IMR-90 (cell line): ENCODE measurements at regions not wholly inside any gene's neighbourhood (a gene's known extent, or its start where the extent isn't known, plus 50 kb on each side); places are given as distances from the start of the nearest gene placed in this dataset.

Experiments
- ATAC-seq: fragments of 200-7000 bp; cut with Tn5 transposase; 2 replicates; pipeline ENCODE4 v1.9.1; 2020; ENCODE audit warnings: low read depth, mild to moderate bottlenecking, moderate library complexity
- BruUV-seq: library from RNA; stranded (reverse); fragments of 400-500 nt; replicated peaks from 2 replicates; lab custom pipeline; 2021; lab: Mats Ljungman, UMichigan
- CTCF ChIA-PET: fragments of 300-600 bp; formaldehyde crosslinking; extraction: SDS; loops from one replicate; lab custom pipeline; 2021; ENCODE audit warnings: antibody characterized with exemption; lab: Yijun Ruan, JAX
- POLR2A ChIA-PET: fragments of 300-600 bp; sonication (Branson Sonifier 250); formaldehyde crosslinking; loops from one replicate; lab custom pipeline; 2022; ENCODE audit warnings: antibody characterized with exemption; ENCODE audit not compliant: unreplicated experiment; lab: Charles Lee
- DNase-seq: peaks from one replicate; pipeline ENCODE4 v3.0.0; 2013
- H2AFZ ChIP-seq: replicated peaks from 2 replicates; pipeline ENCODE3; 2013; ENCODE audit warnings: low read length, mild to moderate bottlenecking; ENCODE audit not compliant: poor library complexity
- H2AK5ac ChIP-seq: 2 replicates; pipeline ENCODE4 v1.6.1; 2013; ENCODE audit warnings: low read depth, low read length, inconsistent platforms
- H2AK9ac ChIP-seq: replicated peaks from 2 replicates; pipeline ENCODE3; 2013; ENCODE audit warnings: mild to moderate bottlenecking, low read depth, low read length, moderate library complexity; ENCODE audit not compliant: poor library complexity
- H2BK120ac ChIP-seq: 2 replicates; pipeline ENCODE4 v1.6.1; 2013; ENCODE audit warnings: low read depth, low read length, inconsistent platforms
- H2BK15ac ChIP-seq: 3 replicates; pipeline ENCODE4 v1.6.1; 2013; ENCODE audit warnings: low read depth, low read length, inconsistent platforms
- H2BK20ac ChIP-seq: 2 replicates; pipeline ENCODE4 v1.6.1; 2013; ENCODE audit warnings: low read depth, mild to moderate bottlenecking, inconsistent platforms, low read length, moderate library complexity
- H2BK5ac ChIP-seq: 2 replicates; pipeline ENCODE4 v1.6.1; 2013; ENCODE audit warnings: mild to moderate bottlenecking, low read depth, low read length, inconsistent platforms; ENCODE audit not compliant: poor library complexity, severe bottlenecking
- H3K14ac ChIP-seq: replicated peaks from 2 replicates; pipeline ENCODE4 v1.6.1; 2013; ENCODE audit warnings: low read depth, low read length, inconsistent platforms
- H3K18ac ChIP-seq: 2 replicates; pipeline ENCODE4 v1.6.1; 2013; ENCODE audit warnings: low read depth, low read length, control low read depth
- H3K23ac ChIP-seq: 2 replicates; pipeline ENCODE4 v1.6.1; 2013; ENCODE audit warnings: low read depth, low read length, inconsistent platforms
- H3K27ac ChIP-seq: 2 replicates; pipeline ENCODE4 v1.5.1; 2013; ENCODE audit warnings: mild to moderate bottlenecking, control low read depth, low read length; ENCODE audit not compliant: insufficient read depth
- H3K27me3 ChIP-seq: 2 replicates; pipeline ENCODE4 v1.6.1; 2013; ENCODE audit warnings: low read length; ENCODE audit not compliant: control insufficient read depth, insufficient read depth
- H3K36me3 ChIP-seq: 2 replicates; pipeline ENCODE4 v1.6.1; 2013; ENCODE audit warnings: low read length, mixed read lengths; ENCODE audit not compliant: control insufficient read depth, insufficient read depth
- H3K4ac ChIP-seq: 2 replicates; pipeline ENCODE4 v1.6.1; 2013; ENCODE audit warnings: low read depth, low read length, inconsistent platforms
- H3K4me1 ChIP-seq: 2 replicates; pipeline ENCODE4 v1.6.1; 2013; ENCODE audit warnings: low read length, mixed read lengths; ENCODE audit not compliant: control insufficient read depth, insufficient read depth
- H3K4me2 ChIP-seq: 2 replicates; pipeline ENCODE4 v1.6.1; 2013; ENCODE audit warnings: low read depth, mild to moderate bottlenecking, control low read depth, low read length, moderate library complexity
- H3K4me3 ChIP-seq: 2 replicates; pipeline ENCODE4 v1.5.1; 2013; ENCODE audit warnings: low read depth, mild to moderate bottlenecking, control low read depth, low read length, moderate library complexity; ENCODE audit not compliant: insufficient read depth
- H3K56ac ChIP-seq: 2 replicates; pipeline ENCODE4 v1.6.1; 2013; ENCODE audit warnings: low read length, inconsistent platforms; ENCODE audit not compliant: insufficient read depth; ENCODE audit errors: extremely low read depth
- H3K79me1 ChIP-seq, 2 experiments: 2 replicates each; pipeline ENCODE4 v1.6.1; 2013; ENCODE audit warnings: low read length in 2 of 2, inconsistent platforms in 1 of 2, low read depth in 1 of 2
- H3K9ac ChIP-seq: 2 replicates; pipeline ENCODE4 v1.6.1; 2013; ENCODE audit warnings: low read depth, low read length, control low read depth
- H3K9me1 ChIP-seq: 2 replicates; pipeline ENCODE4 v1.6.1; 2013; ENCODE audit warnings: low read length, inconsistent platforms; ENCODE audit not compliant: insufficient read depth
- H3K9me3 ChIP-seq: 2 replicates; pipeline ENCODE4 v1.6.1; 2013; ENCODE audit warnings: low read length; ENCODE audit not compliant: control insufficient read depth, insufficient read depth
- H4K20me1 ChIP-seq: 2 replicates; pipeline ENCODE4 v1.6.1; 2013; ENCODE audit warnings: low read length, inconsistent platforms; ENCODE audit not compliant: insufficient read depth
- H4K5ac ChIP-seq: 2 replicates; pipeline ENCODE4 v1.6.1; 2013; ENCODE audit warnings: mild to moderate bottlenecking, low read depth, low read length, control low read depth
- H4K8ac ChIP-seq, 2 experiments: 2 replicates each; pipeline ENCODE4 v1.6.1; 2013; ENCODE audit warnings: low read depth in 2 of 2, low read length in 2 of 2, control low read depth in 1 of 2, inconsistent platforms in 1 of 2
- H4K91ac ChIP-seq: 2 replicates; pipeline ENCODE4 v1.6.1; 2013; ENCODE audit warnings: low read depth, low read length, inconsistent platforms; ENCODE audit not compliant: insufficient read depth
- BHLHE40 ChIP-seq: fragments of 150-350 bp; IDR thresholded peaks from 2 replicates; pipeline ENCODE4 v1.6.1; 2016; ENCODE audit warnings: mild to moderate bottlenecking, low read depth, low read length
- CEBPB ChIP-seq: IDR thresholded peaks from 2 replicates; pipeline ENCODE4 v1.6.1; 2012; ENCODE audit warnings: low read depth, low read length, improper control_type of control experiment
- CHD1 ChIP-seq: IDR thresholded peaks from 2 replicates; pipeline ENCODE4 v1.6.1; 2012; ENCODE audit warnings: low read depth, low read length, improper control_type of control experiment
- FOS ChIP-seq: fragments of 150-350 bp; IDR thresholded peaks from 2 replicates; pipeline ENCODE4 v1.6.1; 2016; ENCODE audit warnings: low read depth, low read length
- MAFK ChIP-seq: IDR thresholded peaks from 2 replicates; pipeline ENCODE4 v1.6.1; 2012; ENCODE audit warnings: low read depth, low read length, improper control_type of control experiment
- MAZ ChIP-seq: IDR thresholded peaks from 2 replicates; pipeline ENCODE4 v1.6.1; 2012; ENCODE audit warnings: low read depth, mild to moderate bottlenecking, low read length, improper control_type of control experiment, moderate library complexity, borderline replicate concordance
- MXI1 ChIP-seq: IDR thresholded peaks from 2 replicates; pipeline ENCODE4 v1.6.1; 2012; ENCODE audit warnings: low read depth, mild to moderate bottlenecking, low read length, moderate library complexity, borderline replicate concordance
- NFE2L2 ChIP-seq: fragments of 150-350 bp; IDR thresholded peaks from 2 replicates; pipeline ENCODE4 v1.6.1; 2016; ENCODE audit warnings: low read depth, mild to moderate bottlenecking, low read length
- POLR2A ChIP-seq: IDR thresholded peaks from 2 replicates; pipeline ENCODE4 v1.6.1; 2012; ENCODE audit warnings: mild to moderate bottlenecking, low read depth, low read length
- RAD21 ChIP-seq: IDR thresholded peaks from 2 replicates; pipeline ENCODE4 v1.6.1; 2012; ENCODE audit warnings: low read length, improper control_type of control experiment
- RCOR1 ChIP-seq: IDR thresholded peaks from 2 replicates; pipeline ENCODE4 v1.6.1; 2012; ENCODE audit warnings: mild to moderate bottlenecking, low read length, improper control_type of control experiment; ENCODE audit not compliant: insufficient replicate concordance
- SMC3 ChIP-seq: fragments of 150-350 bp; IDR thresholded peaks from 2 replicates; pipeline ENCODE4 v1.6.1; 2016; ENCODE audit warnings: low read depth, mild to moderate bottlenecking, antibody characterized with exemption, low read length, moderate library complexity
- WGBS, 2 experiments: methylation state at CpG; one replicate each; pipeline versions ENCODE4 v1.1.5 to v1.1.7; 2013; ENCODE audit warnings: missing lambda C conversion rate in 2 of 2; ENCODE audit not compliant: insufficient read length in 1 of 2; ENCODE audit errors: extremely low coverage in 2 of 2; 5-methylcytosine and 5-hydroxymethylcytosine counted together
- dilution Hi-C: fragments of 300-500 bp; cut with HindIII; formaldehyde crosslinking; loops from one replicate; pipeline ENCODE4 v1.14.3; 2018; ENCODE audit warnings: low sequenced_read_pairs; ENCODE audit not compliant: unreplicated experiment
- in situ Hi-C: fragments of 300-500 bp; cut with MboI; formaldehyde crosslinking; loops from 3 replicates; pipeline ENCODE4 v1.14.3; 2019; ENCODE audit warnings: low sequenced_read_pairs, inconsistent platforms, mixed read lengths
- intact Hi-C: fragments of 100-400 bp; cut with micrococcal nuclease; formaldehyde crosslinking; loops from 2 replicates; pipeline ENCODE4 v1.10.0; 2022
- TF ChIP-seq, protein P1 (sequence below): fragments of 150-350 bp; IDR thresholded peaks from 2 replicates; pipeline ENCODE4 v1.6.1; 2016; ENCODE audit warnings: low read depth, mild to moderate bottlenecking, low read length, moderate library complexity, borderline replicate concordance
- TF ChIP-seq, protein P2 (sequence below): conservative IDR thresholded peaks from 2 replicates; pipeline ENCODE4 v1.5.1; 2012; ENCODE audit warnings: mild to moderate bottlenecking, low read depth, low read length, improper control_type of control experiment
- TF ChIP-seq, protein P3 (sequence below): fragments of 150-350 bp; IDR thresholded peaks from 2 replicates; pipeline ENCODE4 v1.6.1; 2017; ENCODE audit warnings: mild to moderate bottlenecking, antibody characterized with exemption, low read length, low read depth

DNA sequence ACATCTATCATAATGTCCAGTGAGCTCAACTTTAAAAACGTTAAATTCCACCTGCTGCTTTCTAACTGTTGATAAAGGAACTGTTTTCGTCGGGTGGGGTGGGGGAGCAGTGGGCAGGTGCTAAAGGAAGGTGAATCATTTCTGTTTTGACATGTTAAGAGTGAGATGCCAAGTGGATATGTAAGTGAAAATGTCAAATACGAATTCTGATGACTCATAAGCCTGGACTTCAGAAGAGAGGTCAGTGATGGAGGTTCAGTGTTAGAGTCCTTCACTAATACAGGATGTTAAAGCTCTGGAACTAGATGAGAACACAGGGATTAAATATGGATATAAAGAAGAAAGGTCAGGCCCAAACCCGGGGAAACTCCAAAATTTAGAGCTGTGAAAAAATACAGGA, 617.9 kb upstream of the CTNND2 start:
- H3K9me3 ChIP-seq, result peaks cover 2% of the 10 kb centered on the region; the same call in 1 of the 2 replicates
- H3K79me1 ChIP-seq, result no peaks in the 10 kb centered on the region
- H4K91ac ChIP-seq, result no peak overlapping the region
- no peak overlapping the region for H2BK20ac ChIP-seq
- 27% methylated on average over 3 of the region's 5 CpGs; no CpG with 5 or more reads in 1 of the 2 experiments for WGBS, 2 experiments
- no peaks in the 10 kb centered on the region for H3K27me3 ChIP-seq
- no peak overlapping the region for H2BK120ac ChIP-seq
- BruUV-seq, result no TSS peak
- H2BK5ac ChIP-seq, result no peak overlapping the region
- ChIA-PET POLR2A (no interaction called here), CTCF (no interaction called here)
- intact Hi-C loops, result no loop called here
- no peaks in the 10 kb centered on the region for H3K9me1 ChIP-seq
- DNase-seq, result no peak
- no peak overlapping the region for H2AK9ac ChIP-seq
- in situ Hi-C loops, result no loop called here
- no peak overlapping the region for H4K5ac ChIP-seq
- H3K56ac ChIP-seq, result no peak overlapping the region
- H2BK15ac ChIP-seq, result no peak overlapping the region
- no peak overlapping the region for H3K4me3 ChIP-seq
- no peaks in the 10 kb centered on the region for H3K4me1 ChIP-seq
- no peak overlapping the region for H4K8ac ChIP-seq
- H3K4ac ChIP-seq, result no peak overlapping the region
- H3K4me2 ChIP-seq, result no peak overlapping the region
- H4K20me1 ChIP-seq, result no peaks in the 10 kb centered on the region
- dilution Hi-C loops, result no loop called here
- H3K36me3 ChIP-seq, result no peaks in the 10 kb centered on the region
- no peak overlapping the region for H3K14ac ChIP-seq
- H2AFZ ChIP-seq, result no peak overlapping the region
- H3K9ac ChIP-seq, result no peak overlapping the region
- no peak overlapping the region for H3K18ac ChIP-seq
- no peak for ATAC-seq
- TF ChIP-seq, protein P1, sequence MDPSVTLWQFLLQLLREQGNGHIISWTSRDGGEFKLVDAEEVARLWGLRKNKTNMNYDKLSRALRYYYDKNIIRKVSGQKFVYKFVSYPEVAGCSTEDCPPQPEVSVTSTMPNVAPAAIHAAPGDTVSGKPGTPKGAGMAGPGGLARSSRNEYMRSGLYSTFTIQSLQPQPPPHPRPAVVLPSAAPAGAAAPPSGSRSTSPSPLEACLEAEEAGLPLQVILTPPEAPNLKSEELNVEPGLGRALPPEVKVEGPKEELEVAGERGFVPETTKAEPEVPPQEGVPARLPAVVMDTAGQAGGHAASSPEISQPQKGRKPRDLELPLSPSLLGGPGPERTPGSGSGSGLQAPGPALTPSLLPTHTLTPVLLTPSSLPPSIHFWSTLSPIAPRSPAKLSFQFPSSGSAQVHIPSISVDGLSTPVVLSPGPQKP, result no peak
- TF ChIP-seq RAD21 (no peak), FOS (no peak), CHD1 (no peak), NFE2L2 (no peak), SMC3 (no peak), BHLHE40 (no peak), RCOR1 (no peak), CEBPB (no peak), MAZ (no peak), MXI1 (no peak), MAFK (no peak), POLR2A (no peak)
- TF ChIP-seq, protein P2, sequence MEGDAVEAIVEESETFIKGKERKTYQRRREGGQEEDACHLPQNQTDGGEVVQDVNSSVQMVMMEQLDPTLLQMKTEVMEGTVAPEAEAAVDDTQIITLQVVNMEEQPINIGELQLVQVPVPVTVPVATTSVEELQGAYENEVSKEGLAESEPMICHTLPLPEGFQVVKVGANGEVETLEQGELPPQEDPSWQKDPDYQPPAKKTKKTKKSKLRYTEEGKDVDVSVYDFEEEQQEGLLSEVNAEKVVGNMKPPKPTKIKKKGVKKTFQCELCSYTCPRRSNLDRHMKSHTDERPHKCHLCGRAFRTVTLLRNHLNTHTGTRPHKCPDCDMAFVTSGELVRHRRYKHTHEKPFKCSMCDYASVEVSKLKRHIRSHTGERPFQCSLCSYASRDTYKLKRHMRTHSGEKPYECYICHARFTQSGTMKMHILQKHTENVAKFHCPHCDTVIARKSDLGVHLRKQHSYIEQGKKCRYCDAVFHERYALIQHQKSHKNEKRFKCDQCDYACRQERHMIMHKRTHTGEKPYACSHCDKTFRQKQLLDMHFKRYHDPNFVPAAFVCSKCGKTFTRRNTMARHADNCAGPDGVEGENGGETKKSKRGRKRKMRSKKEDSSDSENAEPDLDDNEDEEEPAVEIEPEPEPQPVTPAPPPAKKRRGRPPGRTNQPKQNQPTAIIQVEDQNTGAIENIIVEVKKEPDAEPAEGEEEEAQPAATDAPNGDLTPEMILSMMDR, result no peak
- TF ChIP-seq, protein P3, sequence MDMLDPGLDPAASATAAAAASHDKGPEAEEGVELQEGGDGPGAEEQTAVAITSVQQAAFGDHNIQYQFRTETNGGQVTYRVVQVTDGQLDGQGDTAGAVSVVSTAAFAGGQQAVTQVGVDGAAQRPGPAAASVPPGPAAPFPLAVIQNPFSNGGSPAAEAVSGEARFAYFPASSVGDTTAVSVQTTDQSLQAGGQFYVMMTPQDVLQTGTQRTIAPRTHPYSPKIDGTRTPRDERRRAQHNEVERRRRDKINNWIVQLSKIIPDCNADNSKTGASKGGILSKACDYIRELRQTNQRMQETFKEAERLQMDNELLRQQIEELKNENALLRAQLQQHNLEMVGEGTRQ, result no peak
- H3K27ac ChIP-seq, result no peak overlapping the region
- H3K23ac ChIP-seq, result no peak overlapping the region
- no peak overlapping the region for H2AK5ac ChIP-seq
